ENCODE measurements at regions not wholly inside any gene's neighbourhood (a gene's known extent, or its start where the extent isn't known, plus 50 kb on each side); places are given as distances from the start of the nearest gene placed in this dataset.
A peak's percentile ranks its signal among the peaks of the same experiment; 100 is the strongest.
"Not testable (repeated sequence)": the region's sequence is repeated elsewhere in the genome, so short reads cannot be mapped to it uniquely, and the experiment has no call there.

- not testable (repeated sequence) for DNase-seq (ENCODE audit: low spot score)
Measured at GRCh38 chr6:57708061-57708460, 390.6 kb downstream of the PRIM2 start.

- not testable (repeated sequence) for DNase-seq (ENCODE audit: low spot score)
Measured at GRCh38 chr6:57722546-57722945, 405.1 kb downstream of the PRIM2 start.

GRCh38 chr6:57723815-57724401, 406.5 kb downstream of the PRIM2 start:
- DNase-seq (ENCODE audit: low spot score): not testable (repeated sequence)

- DNase-seq (ENCODE audit: low spot score): not testable (repeated sequence)
Measured at GRCh38 chr6:57729407-57729806, 412.0 kb downstream of the PRIM2 start.

DNA sequence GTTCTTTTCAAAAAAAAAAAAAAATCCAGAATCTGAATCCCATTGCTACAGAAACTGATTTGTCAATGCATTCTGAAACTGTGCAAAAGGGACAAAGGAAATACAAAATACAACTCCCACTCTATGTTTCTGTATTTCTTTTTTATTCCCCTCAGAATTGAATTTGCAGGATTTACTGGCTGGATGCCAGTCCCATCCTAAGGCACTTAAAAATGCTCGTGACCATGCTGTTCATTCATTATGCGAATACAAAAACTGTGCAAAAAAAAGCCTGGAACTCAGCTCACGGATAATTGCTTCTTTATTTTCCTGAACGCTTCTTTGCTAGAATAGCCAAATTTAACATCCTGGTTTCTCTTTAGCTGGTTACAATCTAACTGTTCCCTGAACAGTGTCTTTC, 413.3 kb downstream of the PRIM2 start:
- not testable (repeated sequence) for DNase-seq (ENCODE audit: low spot score)

GRCh38 chr6:57747716-57748115, 430.3 kb downstream of the PRIM2 start:
- not testable (repeated sequence) for DNase-seq (ENCODE audit: low spot score)

GRCh38 chr6:57759850-57760249, 442.4 kb downstream of the PRIM2 start:
- not testable (repeated sequence) for DNase-seq (ENCODE audit: low spot score)

GRCh38 chr6:57792720-57793397, 475.4 kb downstream of the PRIM2 start:
- not testable (repeated sequence) for DNase-seq (ENCODE audit: low spot score)

- not testable (repeated sequence) for DNase-seq (ENCODE audit: low spot score)
Measured at GRCh38 chr6:57793398-57793762, 475.9 kb downstream of the PRIM2 start.

DNA sequence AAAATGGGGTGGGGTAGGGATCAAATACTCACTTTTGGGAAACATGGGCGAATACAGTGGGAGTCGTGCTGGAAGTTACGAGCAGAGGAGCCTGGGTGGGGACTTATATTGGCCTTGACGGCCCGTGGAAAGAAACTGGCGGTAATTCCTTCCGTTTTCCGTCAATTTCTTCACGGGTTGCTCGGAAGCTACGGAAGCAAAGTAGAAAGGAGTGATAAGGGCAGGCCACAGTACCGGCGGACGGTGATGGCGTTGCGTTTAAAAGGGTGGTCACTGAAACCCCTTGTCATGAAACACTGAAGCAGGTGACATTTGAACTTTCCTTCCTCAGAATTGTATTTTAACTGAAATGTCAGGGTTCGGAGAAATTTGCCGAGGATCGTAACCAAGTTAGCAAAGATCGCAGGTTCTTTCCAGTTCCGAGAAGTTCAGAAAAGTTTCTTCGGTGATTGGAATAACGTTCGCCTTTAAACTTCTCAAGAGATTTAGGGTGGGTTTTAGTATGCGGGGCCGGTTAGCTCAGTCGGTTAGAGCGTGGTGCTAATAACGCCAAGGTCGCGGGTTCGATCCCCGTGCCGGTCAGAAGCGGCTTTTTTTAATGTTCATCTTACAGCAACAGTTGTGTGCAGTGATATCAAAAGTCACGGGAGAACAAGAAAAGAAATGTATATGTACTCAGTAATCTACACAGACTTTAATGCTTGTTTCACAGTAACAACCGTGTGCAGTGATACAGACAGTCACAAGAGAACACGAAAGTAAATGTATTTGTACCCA, 482.5 kb downstream of the PRIM2 start:
- not testable (repeated sequence) for DNase-seq (ENCODE audit: low spot score)

- not testable (repeated sequence) for DNase-seq (ENCODE audit: low spot score)
Measured at GRCh38 chr6:57808581-57808980, 491.2 kb downstream of the PRIM2 start.

- DNase-seq (ENCODE audit: low spot score): not testable (repeated sequence)
Measured at GRCh38 chr6:57809454-57809853, 492.0 kb downstream of the PRIM2 start.

DNA sequence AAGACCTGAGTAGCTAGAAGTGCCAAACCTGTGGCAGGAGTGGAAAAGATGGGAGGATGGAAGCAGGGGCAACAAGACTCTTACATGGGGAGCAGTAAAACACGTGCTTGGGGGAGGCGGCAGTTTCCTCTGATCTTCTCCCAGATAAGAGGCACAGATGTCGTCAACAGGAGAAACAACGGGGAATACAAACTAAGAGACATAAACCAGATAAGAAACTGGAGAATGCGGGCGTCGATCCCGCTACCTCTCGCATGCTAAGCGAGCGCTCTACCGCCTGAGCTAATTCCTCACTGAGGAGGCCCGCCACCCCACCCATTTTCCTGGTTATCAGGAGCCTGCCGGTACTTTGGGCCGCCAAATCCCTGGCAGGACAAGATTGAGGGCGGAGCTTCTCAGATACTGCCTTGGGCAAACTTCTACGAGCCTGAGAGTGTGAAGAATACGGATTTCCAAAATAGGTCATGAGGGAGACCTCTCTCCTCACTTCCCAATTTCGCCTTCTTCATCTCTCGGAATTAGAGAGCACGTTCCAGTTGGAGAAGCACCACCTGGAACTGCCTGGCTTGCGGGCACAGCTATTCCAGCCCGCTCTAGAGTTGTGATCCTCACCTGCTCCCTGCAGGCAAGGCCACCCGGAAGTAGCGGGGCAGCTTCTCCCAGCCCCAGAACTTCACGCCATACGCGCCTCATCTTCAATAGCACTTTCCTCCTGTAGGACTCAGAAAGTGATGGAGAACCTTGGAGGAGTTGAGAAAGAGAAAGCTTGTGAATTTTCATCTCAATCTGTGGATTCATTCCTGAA, 496.0 kb downstream of the PRIM2 start:
- DNase-seq (ENCODE audit: low spot score): not testable (repeated sequence)

DNA sequence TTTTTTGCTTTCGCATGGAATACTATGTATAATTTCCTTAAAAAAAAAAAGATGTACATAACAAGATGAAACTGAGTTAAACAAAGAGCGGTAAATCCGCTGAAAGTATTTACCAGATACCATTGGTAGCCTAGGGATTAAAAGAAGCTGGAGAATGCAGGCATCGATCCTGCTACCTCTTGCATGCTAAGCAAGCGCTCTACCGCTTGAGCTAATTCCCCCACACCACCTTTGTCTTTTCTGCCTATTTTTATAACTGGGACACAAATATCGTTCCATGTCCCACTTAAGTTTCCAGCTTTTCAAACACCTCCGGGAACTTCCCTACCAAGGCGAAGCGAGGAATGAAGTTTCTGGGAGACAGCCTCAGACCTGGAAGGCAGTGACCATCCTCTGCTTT, 498.4 kb downstream of the PRIM2 start:
- DNase-seq (ENCODE audit: low spot score): not testable (repeated sequence)

- not testable (repeated sequence) for DNase-seq (ENCODE audit: low spot score)
Measured at GRCh38 chr6:57821325-57821724, 503.9 kb downstream of the PRIM2 start.

DNA sequence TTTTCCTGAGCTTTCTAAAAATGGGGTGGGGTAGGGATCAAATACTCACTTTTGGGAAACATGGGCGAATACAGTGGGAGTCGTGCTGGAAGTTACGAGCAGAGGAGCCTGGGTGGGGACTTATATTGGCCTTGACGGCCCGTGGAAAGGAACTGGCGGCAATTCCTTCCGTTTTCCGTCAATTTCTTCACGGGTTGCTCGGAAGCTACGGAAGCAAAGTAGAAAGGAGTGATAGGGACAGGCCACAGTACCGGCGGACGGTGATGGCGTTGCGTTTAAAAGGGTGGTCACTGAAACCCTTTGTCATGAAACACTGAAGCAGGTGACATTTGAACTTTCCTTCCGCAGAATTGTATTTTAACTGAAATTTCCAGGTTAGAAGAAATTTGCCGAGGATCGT, 505.0 kb downstream of the PRIM2 start:
- not testable (repeated sequence) for DNase-seq (ENCODE audit: low spot score)

DNA sequence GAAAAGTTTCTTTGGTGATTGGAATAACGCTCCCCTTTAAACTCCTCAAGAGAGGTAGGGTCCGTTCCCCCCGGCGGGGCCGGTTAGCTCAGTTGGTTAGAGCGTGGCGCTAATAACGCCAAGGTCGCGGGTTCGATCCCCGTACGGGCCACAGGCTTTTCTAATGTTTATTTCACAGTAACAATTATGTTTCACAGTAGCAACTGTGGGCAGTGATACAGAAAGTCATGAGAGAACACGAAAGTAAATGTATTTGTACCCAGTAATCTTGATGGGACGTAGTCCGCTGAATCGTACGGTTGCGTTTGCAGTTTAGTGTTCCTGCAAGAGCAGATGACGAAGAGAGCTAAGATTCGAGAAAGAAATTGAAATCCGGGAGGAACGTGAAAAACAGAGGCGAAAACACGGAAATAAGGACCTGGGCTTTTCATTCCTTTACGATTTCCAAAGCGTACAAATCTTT, 505.5 kb downstream of the PRIM2 start:
- no peak for DNase-seq (ENCODE audit: low spot score)

DNA sequence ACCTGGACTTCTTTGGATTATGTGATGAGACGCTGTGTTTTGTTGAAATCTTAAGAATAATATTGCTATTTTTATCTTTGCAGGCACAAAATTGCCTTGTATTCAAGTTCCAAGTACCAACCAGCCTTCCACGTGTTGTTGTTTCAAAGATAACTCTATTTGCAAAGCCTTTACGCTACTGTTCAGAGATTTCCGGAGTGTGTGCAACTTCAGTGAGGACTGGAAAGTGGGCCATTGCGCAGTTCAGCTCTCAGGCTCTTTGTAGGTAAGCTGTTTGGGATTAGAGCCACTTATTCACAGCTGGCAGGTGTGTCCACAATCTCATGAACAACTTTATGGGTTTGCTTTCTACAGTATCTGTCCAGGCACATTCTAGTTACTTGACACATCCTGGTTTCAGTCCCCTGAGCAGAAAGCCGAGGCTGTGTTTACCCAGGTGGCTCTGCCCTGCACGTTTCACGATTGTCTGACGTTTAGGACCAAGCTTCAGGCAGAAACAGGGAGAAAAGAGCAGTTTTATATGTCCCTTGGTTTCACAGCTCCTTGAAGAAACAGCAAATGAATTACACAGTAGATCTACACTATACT, 520.3 kb downstream of the PRIM2 start:
- not testable (repeated sequence) for DNase-seq (ENCODE audit: low spot score)

GRCh38 chr6:57841551-57841950, 524.1 kb downstream of the PRIM2 start:
- DNase-seq (ENCODE audit: low spot score): not testable (repeated sequence)

DNA sequence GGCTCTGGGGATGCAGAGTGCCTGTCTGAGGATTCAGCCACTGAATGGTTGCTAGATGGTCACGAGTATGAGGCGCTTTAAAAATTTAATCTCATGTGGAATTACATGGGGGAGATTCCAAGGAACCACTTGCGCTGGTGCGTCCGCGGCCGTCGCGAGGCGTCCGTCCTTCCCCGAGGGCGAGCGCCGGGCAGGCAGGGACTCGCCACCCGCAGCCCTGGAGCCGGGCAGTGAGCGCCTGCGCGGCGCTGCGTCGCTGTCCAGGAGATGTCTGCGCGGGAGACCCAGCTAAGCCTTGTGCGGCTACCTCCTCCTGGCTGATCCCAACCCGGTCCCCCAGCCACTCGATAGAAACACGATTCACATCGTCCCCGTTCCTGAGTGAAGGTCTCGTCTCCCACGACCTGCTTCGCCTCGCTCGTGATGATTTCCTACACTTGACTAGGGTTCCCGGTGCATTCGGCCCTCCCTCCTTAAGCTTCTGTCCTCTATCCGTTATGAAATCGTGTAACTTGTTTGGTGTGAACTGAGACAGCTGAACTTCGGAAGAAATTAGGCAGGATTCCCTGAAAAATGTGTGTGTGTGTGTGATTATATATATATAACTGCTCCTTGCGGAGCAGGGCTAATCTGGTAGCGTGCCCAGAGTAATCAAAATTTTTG, 536.4 kb downstream of the PRIM2 start:
- DNase-seq (ENCODE audit: low spot score): peak; percentile 0

Data from globus pallidus (tissue), 1 donor.